PFSK-1 (cell line): ENCODE measurements at regions not wholly inside any gene's neighbourhood (a gene's known extent, or its start where the extent isn't known, plus 50 kb on each side); places are given as distances from the start of the nearest gene placed in this dataset.

ENCODE experiments used
- FOXP2 ChIP-seq: optimal IDR thresholded peaks from 2 replicates; pipeline ENCODE3; 2011; ENCODE audit warnings: borderline replicate concordance, control low read depth, inconsistent platforms; ENCODE audit not compliant: insufficient read depth; ENCODE audit errors: extremely low read length, extremely low read depth
- POLR2AphosphoS5 ChIP-seq: IDR thresholded peaks from 2 replicates; pipeline ENCODE4 v1.6.1; 2012; ENCODE audit warnings: low read depth, mild to moderate bottlenecking, control low read depth, low read length, moderate library complexity
- REST ChIP-seq, 2 experiments: IDR thresholded peaks; 2 replicates each; pipeline versions ENCODE4 v1.6.1 to v1.8.0; 2011 to 2012; ENCODE audit warnings: low read depth in 2 of 2, low read length in 2 of 2, control low read depth in 1 of 2, inconsistent platforms in 1 of 2, mild to moderate bottlenecking in 1 of 2, moderate library complexity in 1 of 2; ENCODE audit not compliant: insufficient read depth in 1 of 2
- SIN3A ChIP-seq: IDR thresholded peaks from 2 replicates; pipeline ENCODE4 v1.6.1; 2012; ENCODE audit warnings: mild to moderate bottlenecking, low read length, moderate library complexity, borderline replicate concordance; ENCODE audit not compliant: insufficient read depth
- TAF1 ChIP-seq: IDR thresholded peaks from 2 replicates; pipeline ENCODE4 v1.6.1; 2012; ENCODE audit warnings: low read length, control low read depth, borderline replicate concordance; ENCODE audit not compliant: insufficient read depth

- no peak for TF ChIP-seq SIN3A
- no peak for TF ChIP-seq FOXP2
Observed at GRCh38 chr3:135440746-135441145, 524.8 kb upstream of the PPP2R3A start.

- no peak for TF ChIP-seq TAF1
- TF ChIP-seq SIN3A = no peak
- no peak for TF ChIP-seq REST (IDR thresholded peaks at IDR 0.05; ENCODE audit: insufficient read depth in 1 of 2, low read depth in 2 of 2, low read length in 2 of 2)
- TF ChIP-seq POLR2AphosphoS5 = no peak
- TF ChIP-seq FOXP2 = no peak
Observed at GRCh38 chr3:135444058-135444457, 521.5 kb upstream of the PPP2R3A start.

- TF ChIP-seq FOXP2 (no peak), TAF1 (no peak), SIN3A (no peak), POLR2AphosphoS5 (no peak), REST (IDR thresholded peaks at IDR 0.05; ENCODE audit: insufficient read depth in 1 of 2, low read depth in 2 of 2, low read length in 2 of 2) (no peak)
Observed at GRCh38 chr3:135447483-135447882, 518.0 kb upstream of the PPP2R3A start.

- no peak for TF ChIP-seq TAF1
- TF ChIP-seq POLR2AphosphoS5 = no peak
- no peak for TF ChIP-seq SIN3A
- TF ChIP-seq FOXP2 = no peak
- no peak for TF ChIP-seq REST (IDR thresholded peaks at IDR 0.05; ENCODE audit: insufficient read depth in 1 of 2, low read depth in 2 of 2, low read length in 2 of 2)
Observed at GRCh38 chr3:135448520-135448919, 517.0 kb upstream of the PPP2R3A start.

- no peak for TF ChIP-seq SIN3A
- no peak for TF ChIP-seq POLR2AphosphoS5
- TF ChIP-seq REST (IDR thresholded peaks at IDR 0.05; ENCODE audit: insufficient read depth in 1 of 2, low read depth in 2 of 2, low read length in 2 of 2) = no peak
- TF ChIP-seq FOXP2 = no peak
- TF ChIP-seq TAF1 = no peak
Observed at GRCh38 chr3:135449046-135449445, 516.5 kb upstream of the PPP2R3A start.
